HG02981 (cell line): ENCODE measurements at regions not wholly inside any gene's neighbourhood (a gene's known extent, or its start where the extent isn't known, plus 50 kb on each side); places are given as distances from the start of the nearest gene placed in this dataset.

Experiments used
- ATAC-seq: cut with Tn5 transposase; IDR thresholded peaks from one replicate; pipeline ENCODE4 v1.9.1; 2021; ENCODE audit warnings: mild to moderate bottlenecking, moderate library complexity; ENCODE audit not compliant: unreplicated experiment

DNA sequence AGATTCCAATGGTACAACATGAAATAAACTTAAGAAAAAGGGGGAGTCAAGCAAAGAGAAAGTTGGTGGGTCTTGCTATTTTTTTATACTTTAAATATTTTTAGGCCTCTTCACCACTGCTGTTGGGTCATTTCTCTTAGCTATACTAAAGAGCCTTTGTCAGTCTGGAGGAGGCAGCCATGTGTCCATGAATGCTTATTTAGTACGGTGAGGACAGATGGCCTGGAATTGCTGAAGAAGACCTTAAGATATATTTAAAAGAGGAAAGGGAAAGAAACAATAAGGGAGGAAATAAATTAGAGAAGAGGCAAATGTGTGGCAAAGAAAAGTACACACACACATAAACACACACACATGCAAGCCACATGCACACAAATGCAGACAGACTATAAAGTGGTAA, 560.5 kb upstream of the MEF2C start:
- no peak for ATAC-seq

GRCh38 chr5:89441965-89442364, 559.0 kb upstream of the MEF2C start:
- no peak for ATAC-seq

GRCh38 chr5:89440670-89441069, 557.7 kb upstream of the MEF2C start:
- ATAC-seq = no peak

- ATAC-seq = no peak
Measured at GRCh38 chr5:89437450-89438435, 554.8 kb upstream of the MEF2C start.

GRCh38 chr5:89436464-89436863, 553.5 kb upstream of the MEF2C start:
- ATAC-seq = no peak

- ATAC-seq = peak; percentile 80
Measured at GRCh38 chr5:89435347-89435746, 552.4 kb upstream of the MEF2C start.

DNA sequence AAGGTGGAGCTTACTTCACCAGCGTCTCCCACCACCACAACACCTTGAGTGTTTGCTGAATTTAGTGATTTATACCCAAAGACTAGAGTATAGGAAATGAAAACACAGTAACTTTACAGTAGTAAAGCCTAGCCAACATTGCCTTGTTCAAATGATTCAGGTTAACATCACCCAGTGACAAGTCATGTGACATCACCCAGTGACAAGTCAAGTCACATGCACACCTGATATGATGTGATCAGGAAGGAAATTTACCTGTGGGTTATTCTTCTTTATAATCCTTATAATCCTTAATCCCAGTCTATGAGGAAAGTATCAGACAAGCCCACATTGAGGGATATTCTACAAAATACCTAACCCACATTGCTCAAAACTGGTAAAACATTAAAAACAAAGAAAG, 545.6 kb upstream of the MEF2C start:
- ATAC-seq = no peak

GRCh38 chr5:89425062-89425461, 542.1 kb upstream of the MEF2C start:
- ATAC-seq = no peak

DNA sequence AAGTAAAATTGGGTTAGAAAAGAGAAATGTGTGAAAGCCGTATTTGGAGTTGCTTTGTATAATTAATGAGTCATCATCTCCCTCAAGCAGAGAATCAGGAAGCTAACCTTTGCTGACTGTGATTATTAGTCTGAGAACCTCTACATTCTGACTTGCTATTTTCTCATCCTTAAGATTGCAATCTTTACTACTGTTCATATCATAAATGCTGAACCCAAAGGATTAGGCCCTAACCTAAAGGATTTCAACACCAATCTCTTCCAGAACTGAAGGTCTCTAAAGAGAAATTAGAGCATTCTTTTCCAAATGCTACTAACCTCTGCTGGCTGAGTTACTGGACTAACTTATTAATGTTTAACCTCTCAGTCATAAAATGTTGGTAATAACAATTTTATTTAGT, 538.1 kb upstream of the MEF2C start:
- peak; percentile 63 for ATAC-seq

GRCh38 chr5:89418407-89419085, 535.6 kb upstream of the MEF2C start:
- ATAC-seq = no peak

GRCh38 chr5:89417990-89418389, 535.0 kb upstream of the MEF2C start:
- ATAC-seq = no peak

- ATAC-seq = no peak
Measured at GRCh38 chr5:89417515-89417914, 534.5 kb upstream of the MEF2C start.

DNA sequence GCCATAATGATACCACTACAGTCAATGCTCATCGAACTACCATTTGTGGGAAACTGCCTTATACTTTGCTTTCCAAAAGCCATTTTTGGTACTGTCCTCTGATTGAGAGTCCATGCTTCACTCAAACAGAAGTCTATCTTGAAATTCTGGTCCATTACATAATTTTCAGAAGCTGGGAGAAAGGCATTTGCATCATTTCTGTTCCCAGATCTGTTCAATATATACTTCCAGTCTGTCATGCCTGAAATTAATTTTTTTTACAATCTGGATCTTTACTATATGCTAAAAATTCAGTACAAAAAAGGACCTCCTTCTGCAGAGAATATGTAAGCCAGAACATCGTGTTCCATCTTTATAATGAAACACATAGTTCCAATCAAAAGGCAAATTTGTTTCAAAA, 528.9 kb upstream of the MEF2C start:
- no peak for ATAC-seq

GRCh38 chr5:89407054-89407453, 524.1 kb upstream of the MEF2C start:
- no peak for ATAC-seq

DNA sequence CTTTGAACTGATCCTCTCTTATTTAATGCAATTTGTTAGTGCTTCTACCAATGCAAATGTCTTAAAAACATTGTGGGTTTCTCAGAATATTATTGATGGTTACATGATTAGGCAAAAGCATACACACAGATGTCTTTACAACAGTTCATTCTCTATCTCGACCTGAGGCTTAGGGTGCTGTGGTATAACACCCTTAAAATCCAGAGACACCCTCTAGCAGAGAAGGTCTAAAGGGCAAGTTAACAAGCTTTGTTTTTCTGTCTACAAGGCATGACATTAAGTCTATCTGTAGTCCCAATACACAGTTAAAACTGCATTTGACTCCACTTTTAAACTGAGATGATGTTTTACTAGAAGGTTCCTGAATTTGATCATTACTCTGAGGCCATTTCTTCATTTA, 518.7 kb upstream of the MEF2C start:
- no peak for ATAC-seq

GRCh38 chr5:89401012-89401411, 518.0 kb upstream of the MEF2C start:
- ATAC-seq = no peak

- ATAC-seq = no peak
Measured at GRCh38 chr5:89399548-89399947, 516.6 kb upstream of the MEF2C start.

- ATAC-seq = peak; percentile 92
Measured at GRCh38 chr5:89397096-89397495, 514.1 kb upstream of the MEF2C start.

DNA sequence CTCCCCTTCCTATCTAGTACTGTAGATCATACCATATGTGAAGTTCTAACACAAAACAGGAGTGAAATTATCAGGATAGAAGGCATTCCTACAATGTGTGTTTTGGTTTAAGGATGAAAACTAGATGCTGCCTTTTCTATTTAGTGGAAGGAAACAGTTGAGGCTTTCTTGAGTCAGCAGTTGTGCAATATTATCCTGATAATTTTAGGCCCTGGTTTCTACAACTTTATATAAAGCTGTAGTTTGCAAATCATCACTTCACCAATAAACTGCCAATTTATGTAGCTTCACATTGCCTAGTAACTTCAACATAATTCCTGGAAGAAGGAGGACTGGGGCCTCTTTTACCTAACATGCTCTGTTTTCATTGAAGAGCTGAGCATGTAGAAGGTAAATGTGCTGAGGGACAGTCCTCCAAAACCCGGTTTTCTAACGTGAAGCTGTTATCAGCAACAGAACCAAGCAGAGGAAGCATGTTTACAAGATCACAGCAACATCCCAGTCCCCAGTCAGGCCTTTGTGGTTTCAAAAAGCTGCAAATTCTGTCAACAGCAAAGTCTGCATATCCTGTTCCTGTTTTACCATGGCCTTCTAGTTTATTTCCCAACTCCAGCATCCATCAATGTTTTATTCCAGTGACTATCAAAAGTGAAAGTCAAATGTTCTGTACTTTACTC, 513.4 kb upstream of the MEF2C start:
- ATAC-seq = peak; percentile 51

GRCh38 chr5:89395111-89395510, 512.1 kb upstream of the MEF2C start:
- no peak for ATAC-seq

- ATAC-seq = no peak
Measured at GRCh38 chr5:89388872-89389271, 505.9 kb upstream of the MEF2C start.

- ATAC-seq = no peak
Measured at GRCh38 chr5:89384391-89384790, 501.4 kb upstream of the MEF2C start.
